Hepatocyte (in vitro differentiated cells): ENCODE measurements at regions not wholly inside any gene's neighbourhood (a gene's known extent, or its start where the extent isn't known, plus 50 kb on each side); places are given as distances from the start of the nearest gene placed in this dataset.

Source experiments
- DNase-seq: peaks from one replicate; pipeline ENCODE4 v3.0.0-alpha.2; 2016; ENCODE audit warnings: low spot score
- H2AFZ ChIP-seq: fragments of 200-600 bp; sonication (generic); 2 replicates; pipeline ENCODE4 v1.6.0; 2016; ENCODE audit warnings: antibody characterized with exemption, mild to moderate bottlenecking
- H3K27ac ChIP-seq: fragments of 200-600 bp; sonication (generic); 2 replicates; pipeline ENCODE4 v1.5.1; 2016; ENCODE audit warnings: mild to moderate bottlenecking
- H3K27me3 ChIP-seq: fragments of 200-600 bp; sonication (generic); 2 replicates; pipeline ENCODE4 v1.6.1; 2016
- H3K36me3 ChIP-seq: fragments of 200-600 bp; sonication (generic); replicated peaks from 2 replicates; pipeline ENCODE4 v1.5.1; 2016; ENCODE audit warnings: low read depth; ENCODE audit not compliant: insufficient read depth
- H3K4me1 ChIP-seq: fragments of 200-600 bp; sonication (generic); 2 replicates; pipeline ENCODE4 v1.5.1; 2016; ENCODE audit warnings: mild to moderate bottlenecking, moderate library complexity; ENCODE audit not compliant: insufficient read depth
- H3K4me2 ChIP-seq: fragments of 200-600 bp; sonication (generic); 2 replicates; pipeline ENCODE4 v1.6.0; 2016
- H3K4me3 ChIP-seq: fragments of 200-600 bp; sonication (generic); 2 replicates; pipeline ENCODE4 v1.5.1; 2016; ENCODE audit warnings: mild to moderate bottlenecking
- H3K79me2 ChIP-seq: fragments of 200-600 bp; sonication (generic); 2 replicates; pipeline ENCODE4 v1.6.0; 2017; ENCODE audit warnings: mild to moderate bottlenecking
- H3K9me2 ChIP-seq: fragments of 200-600 bp; sonication (generic); replicated peaks from 2 replicates; pipeline ENCODE4 v1.6.0; 2017; ENCODE audit warnings: mild to moderate bottlenecking; ENCODE audit not compliant: insufficient read depth
- H3K9me3 ChIP-seq: fragments of 200-600 bp; sonication (generic); 2 replicates; pipeline ENCODE4 v1.5.1; 2016; ENCODE audit warnings: low read depth, mild to moderate bottlenecking
- H4K20me1 ChIP-seq: fragments of 200-600 bp; sonication (generic); 2 replicates; pipeline ENCODE4 v1.6.0; 2016; ENCODE audit warnings: mild to moderate bottlenecking; ENCODE audit not compliant: insufficient read depth, poor library complexity, severe bottlenecking
- CTCF ChIP-seq: fragments of 200-600 bp; sonication (generic); IDR thresholded peaks from 2 replicates; pipeline ENCODE4 v1.5.1; 2016; ENCODE audit warnings: antibody characterized with exemption, mild to moderate bottlenecking; ENCODE audit not compliant: poor library complexity
- EZH2 ChIP-seq: fragments of 200-600 bp; sonication (generic); IDR thresholded peaks from 2 replicates; pipeline ENCODE4 v1.6.1; 2016; ENCODE audit warnings: antibody characterized with exemption, mild to moderate bottlenecking, borderline replicate concordance
- EZH2phosphoT487 ChIP-seq: fragments of 200-600 bp; sonication (generic); IDR thresholded peaks from one replicate; pipeline ENCODE4 v1.6.1; 2018; ENCODE audit warnings: antibody characterized with exemption, mild to moderate bottlenecking, low read depth, moderate library complexity; ENCODE audit not compliant: unreplicated experiment, severe bottlenecking
- WGBS: methylation state at CpG from one replicate; pipeline ENCODE4 v1.1.6; 2016; ENCODE audit warnings: low lambda C conversion rate; ENCODE audit errors: missing lambda C conversion rate; 5-methylcytosine and 5-hydroxymethylcytosine counted together

- no peak overlapping the region for H3K27ac ChIP-seq
- no peaks in the 10 kb centered on the region for H3K79me2 ChIP-seq
- no peak for DNase-seq
- H4K20me1 ChIP-seq: no peaks in the 10 kb centered on the region
- no peak overlapping the region for H3K4me3 ChIP-seq
- H3K36me3 ChIP-seq: no peaks in the 10 kb centered on the region
- no peak overlapping the region for H3K4me2 ChIP-seq
- H3K9me3 ChIP-seq: no peaks in the 10 kb centered on the region
- TF ChIP-seq EZH2phosphoT487: no peak
- TF ChIP-seq CTCF: no peak
- TF ChIP-seq EZH2: no peak
- peak overlapping the region; percentile 21 for H2AFZ ChIP-seq
- no peaks in the 10 kb centered on the region for H3K9me2 ChIP-seq
- H3K27me3 ChIP-seq: no peaks in the 10 kb centered on the region
- WGBS: 55% methylated on average over 5 of the region's 5 CpGs
- H3K4me1 ChIP-seq: peaks cover 15% of the 10 kb centered on the region
Observed at GRCh38 chr6:21500314-21501020, 93.1 kb upstream of the SOX4 start.

DNA sequence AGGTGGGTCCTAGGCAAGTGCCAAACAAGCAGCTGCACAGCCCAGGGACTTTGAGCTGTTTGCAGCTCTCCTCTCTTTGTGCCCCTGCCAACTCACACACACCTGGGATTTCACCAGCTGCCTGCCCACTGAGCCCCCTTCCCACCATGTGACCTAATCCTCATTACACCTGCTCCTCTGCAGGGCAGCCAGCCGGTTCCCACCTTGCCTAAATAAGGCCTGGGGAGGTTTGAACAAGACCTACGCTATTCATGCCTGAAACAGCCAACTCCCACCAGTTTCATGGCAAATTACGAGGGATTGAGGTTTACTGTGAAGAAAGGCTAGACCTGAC, 92.6 kb upstream of the SOX4 start:
- H3K4me1 ChIP-seq: peaks cover 15% of the 10 kb centered on the region
- WGBS: 86% methylated on average over 3 of the region's 3 CpGs
- H3K36me3 ChIP-seq: no peaks in the 10 kb centered on the region
- H3K9me2 ChIP-seq: no peaks in the 10 kb centered on the region
- no peaks in the 10 kb centered on the region for H3K9me3 ChIP-seq
- no peaks in the 10 kb centered on the region for H3K27me3 ChIP-seq
- DNase-seq: no peak
- no peak overlapping the region for H3K4me3 ChIP-seq
- no peaks in the 10 kb centered on the region for H4K20me1 ChIP-seq
- H3K4me2 ChIP-seq: no peak overlapping the region
- no peaks in the 10 kb centered on the region for H3K79me2 ChIP-seq
- H2AFZ ChIP-seq: no peak overlapping the region
- no peak for TF ChIP-seq CTCF
- no peak for TF ChIP-seq EZH2
- no peak for TF ChIP-seq EZH2phosphoT487
- no peak overlapping the region for H3K27ac ChIP-seq

DNA sequence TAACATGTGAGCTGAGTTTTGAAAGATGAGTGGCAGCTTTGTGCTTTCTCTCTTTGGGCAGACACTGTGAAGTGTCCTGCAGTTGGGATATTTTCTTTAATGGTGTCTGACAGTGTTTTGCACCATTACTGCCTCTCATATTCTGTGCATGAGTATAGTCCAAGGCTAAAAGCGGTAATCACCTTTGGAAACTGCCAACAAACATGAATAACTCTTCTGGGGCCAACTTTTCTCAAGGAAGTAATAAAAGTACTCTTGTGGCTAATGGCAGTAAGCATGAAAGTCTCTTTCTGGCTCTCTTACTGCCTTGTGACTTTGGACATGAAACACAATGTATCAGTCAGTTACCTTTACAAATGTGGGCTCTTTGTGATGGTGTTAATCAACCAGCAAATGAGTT, 91.7 kb upstream of the SOX4 start:
- Histone ChIP-seq H3K27ac (no peak overlapping the region), H3K27me3 (no peaks in the 10 kb centered on the region), H2AFZ (no peak overlapping the region), H3K36me3 (no peaks in the 10 kb centered on the region), H3K4me1 (peaks cover 9% of the 10 kb centered on the region), H3K79me2 (no peaks in the 10 kb centered on the region), H3K4me2 (no peak overlapping the region), H3K9me2 (no peaks in the 10 kb centered on the region), H3K4me3 (no peak overlapping the region), H4K20me1 (no peaks in the 10 kb centered on the region), H3K9me3 (no peaks in the 10 kb centered on the region)
- 85% methylated on average over 1 of the region's 1 CpG for WGBS
- no peak for DNase-seq
- TF ChIP-seq EZH2 (no peak), CTCF (no peak), EZH2phosphoT487 (no peak)
